ENCODE measurements at regions not wholly inside any gene's neighbourhood (a gene's known extent, or its start where the extent isn't known, plus 50 kb on each side); places are given as distances from the start of the nearest gene placed in this dataset.

GRCh38 chr21:36548866-36549265 lies 68.9 kb upstream of the CLDN14 start:
- DNase-seq (ENCODE audit: low spot score) (no peak), ATAC-seq (no peak)
- Histone ChIP-seq H3K4me3 (no peak overlapping the region), H3K27ac (ENCODE audit: low read depth) (no peak overlapping the region), H3K4me1 (ENCODE audit: insufficient read depth) (peaks cover 14% of the 10 kb centered on the region; the same call in 1 of the 2 replicates), H3K27me3 (ENCODE audit: insufficient read depth) (no peaks in the 10 kb centered on the region), H3K4me2 (no peak overlapping the region), H3K36me3 (ENCODE audit: insufficient read depth) (no peaks in the 10 kb centered on the region), H4K20me1 (replicated peaks; ENCODE audit: insufficient read depth) (no peaks in the 10 kb centered on the region), H3K9me2 (ENCODE audit: insufficient read depth) (0 out of 2 replicates have a peak, but pooled peaks cover 6% of the 10 kb centered on the region), H2AFZ (no peak overlapping the region), H3K79me2 (replicated peaks; ENCODE audit: insufficient read depth) (no peaks in the 10 kb centered on the region), H3F3A (replicated peaks; ENCODE audit: low read depth) (0 out of 2 replicates have a peak, but pooled peaks cover 3% of the 10 kb centered on the region)
- no peaks in the 10 kb centered on the region for H3K9me3 Mint-ChIP-seq
- no peaks in the 10 kb centered on the region for H3K36me3 Mint-ChIP-seq (ENCODE audit: low read depth)
- TF ChIP-seq NANOG (IDR thresholded peaks at IDR 0.05; ENCODE audit: borderline replicate concordance) (no peak), POLR2AphosphoS5 (IDR thresholded peaks at IDR 0.05; ENCODE audit: low read depth) (no peak), EZH2phosphoT487 (IDR thresholded peaks at IDR 0.05; ENCODE audit: unreplicated experiment) (no peak), CREB1 (CRISPR knock-in tag; IDR thresholded peaks at IDR 0.05; ENCODE audit: low read depth) (no peak), EZH2 (IDR thresholded peaks at IDR 0.05; ENCODE audit: low read depth, unreplicated experiment) (no peak), ZNF331 (CRISPR knock-in tag; IDR thresholded peaks at IDR 0.05; ENCODE audit: low read depth) (no peak), CTCF (conservative IDR thresholded peaks at IDR 0.05; ENCODE audit: low read depth in 2 of 2) (no peak), JUNB (IDR thresholded peaks at IDR 0.05; ENCODE audit: unreplicated experiment) (no peak), STAT1 (IDR thresholded peaks at IDR 0.05; ENCODE audit: unreplicated experiment) (no peak), ZNF114 (CRISPR knock-in tag; IDR thresholded peaks at IDR 0.05) (no peak)
- TF ChIP-seq, protein P1, sequence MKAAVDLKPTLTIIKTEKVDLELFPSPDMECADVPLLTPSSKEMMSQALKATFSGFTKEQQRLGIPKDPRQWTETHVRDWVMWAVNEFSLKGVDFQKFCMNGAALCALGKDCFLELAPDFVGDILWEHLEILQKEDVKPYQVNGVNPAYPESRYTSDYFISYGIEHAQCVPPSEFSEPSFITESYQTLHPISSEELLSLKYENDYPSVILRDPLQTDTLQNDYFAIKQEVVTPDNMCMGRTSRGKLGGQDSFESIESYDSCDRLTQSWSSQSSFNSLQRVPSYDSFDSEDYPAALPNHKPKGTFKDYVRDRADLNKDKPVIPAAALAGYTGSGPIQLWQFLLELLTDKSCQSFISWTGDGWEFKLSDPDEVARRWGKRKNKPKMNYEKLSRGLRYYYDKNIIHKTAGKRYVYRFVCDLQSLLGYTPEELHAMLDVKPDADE (IDR thresholded peaks at IDR 0.05), result no peak
- TF ChIP-seq, protein P2, sequence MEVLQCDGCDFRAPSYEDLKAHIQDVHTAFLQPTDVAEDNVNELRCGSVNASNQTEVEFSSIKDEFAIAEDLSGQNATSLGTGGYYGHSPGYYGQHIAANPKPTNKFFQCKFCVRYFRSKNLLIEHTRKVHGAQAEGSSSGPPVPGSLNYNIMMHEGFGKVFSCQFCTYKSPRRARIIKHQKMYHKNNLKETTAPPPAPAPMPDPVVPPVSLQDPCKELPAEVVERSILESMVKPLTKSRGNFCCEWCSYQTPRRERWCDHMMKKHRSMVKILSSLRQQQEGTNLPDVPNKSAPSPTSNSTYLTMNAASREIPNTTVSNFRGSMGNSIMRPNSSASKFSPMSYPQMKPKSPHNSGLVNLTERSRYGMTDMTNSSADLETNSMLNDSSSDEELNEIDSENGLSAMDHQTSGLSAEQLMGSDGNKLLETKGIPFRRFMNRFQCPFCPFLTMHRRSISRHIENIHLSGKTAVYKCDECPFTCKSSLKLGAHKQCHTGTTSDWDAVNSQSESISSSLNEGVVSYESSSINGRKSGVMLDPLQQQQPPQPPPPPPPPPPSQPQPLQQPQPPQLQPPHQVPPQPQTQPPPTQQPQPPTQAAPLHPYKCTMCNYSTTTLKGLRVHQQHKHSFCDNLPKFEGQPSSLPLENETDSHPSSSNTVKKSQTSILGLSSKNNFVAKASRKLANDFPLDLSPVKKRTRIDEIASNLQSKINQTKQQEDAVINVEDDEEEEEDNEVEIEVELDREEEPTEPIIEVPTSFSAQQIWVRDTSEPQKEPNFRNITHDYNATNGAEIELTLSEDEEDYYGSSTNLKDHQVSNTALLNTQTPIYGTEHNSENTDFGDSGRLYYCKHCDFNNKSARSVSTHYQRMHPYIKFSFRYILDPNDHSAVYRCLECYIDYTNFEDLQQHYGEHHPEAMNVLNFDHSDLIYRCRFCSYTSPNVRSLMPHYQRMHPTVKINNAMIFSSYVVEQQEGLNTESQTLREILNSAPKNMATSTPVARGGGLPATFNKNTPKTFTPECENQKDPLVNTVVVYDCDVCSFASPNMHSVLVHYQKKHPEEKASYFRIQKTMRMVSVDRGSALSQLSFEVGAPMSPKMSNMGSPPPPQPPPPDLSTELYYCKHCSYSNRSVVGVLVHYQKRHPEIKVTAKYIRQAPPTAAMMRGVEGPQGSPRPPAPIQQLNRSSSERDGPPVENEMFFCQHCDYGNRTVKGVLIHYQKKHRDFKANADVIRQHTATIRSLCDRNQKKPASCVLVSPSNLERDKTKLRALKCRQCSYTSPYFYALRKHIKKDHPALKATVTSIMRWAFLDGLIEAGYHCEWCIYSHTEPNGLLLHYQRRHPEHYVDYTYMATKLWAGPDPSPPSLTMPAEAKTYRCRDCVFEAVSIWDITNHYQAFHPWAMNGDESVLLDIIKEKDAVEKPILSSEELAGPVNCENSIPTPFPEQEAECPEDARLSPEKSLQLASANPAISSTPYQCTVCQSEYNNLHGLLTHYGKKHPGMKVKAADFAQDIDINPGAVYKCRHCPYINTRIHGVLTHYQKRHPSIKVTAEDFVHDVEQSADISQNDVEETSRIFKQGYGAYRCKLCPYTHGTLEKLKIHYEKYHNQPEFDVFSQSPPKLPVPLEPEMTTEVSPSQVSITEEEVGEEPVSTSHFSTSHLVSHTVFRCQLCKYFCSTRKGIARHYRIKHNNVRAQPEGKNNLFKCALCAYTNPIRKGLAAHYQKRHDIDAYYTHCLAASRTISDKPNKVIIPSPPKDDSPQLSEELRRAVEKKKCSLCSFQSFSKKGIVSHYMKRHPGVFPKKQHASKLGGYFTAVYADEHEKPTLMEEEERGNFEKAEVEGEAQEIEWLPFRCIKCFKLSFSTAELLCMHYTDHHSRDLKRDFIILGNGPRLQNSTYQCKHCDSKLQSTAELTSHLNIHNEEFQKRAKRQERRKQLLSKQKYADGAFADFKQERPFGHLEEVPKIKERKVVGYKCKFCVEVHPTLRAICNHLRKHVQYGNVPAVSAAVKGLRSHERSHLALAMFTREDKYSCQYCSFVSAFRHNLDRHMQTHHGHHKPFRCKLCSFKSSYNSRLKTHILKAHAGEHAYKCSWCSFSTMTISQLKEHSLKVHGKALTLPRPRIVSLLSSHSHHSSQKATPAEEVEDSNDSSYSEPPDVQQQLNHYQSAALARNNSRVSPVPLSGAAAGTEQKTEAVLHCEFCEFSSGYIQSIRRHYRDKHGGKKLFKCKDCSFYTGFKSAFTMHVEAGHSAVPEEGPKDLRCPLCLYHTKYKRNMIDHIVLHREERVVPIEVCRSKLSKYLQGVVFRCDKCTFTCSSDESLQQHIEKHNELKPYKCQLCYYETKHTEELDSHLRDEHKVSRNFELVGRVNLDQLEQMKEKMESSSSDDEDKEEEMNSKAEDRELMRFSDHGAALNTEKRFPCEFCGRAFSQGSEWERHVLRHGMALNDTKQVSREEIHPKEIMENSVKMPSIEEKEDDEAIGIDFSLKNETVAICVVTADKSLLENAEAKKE (CRISPR knock-in tag; IDR thresholded peaks at IDR 0.05), result no peak
- TF ChIP-seq, protein P3, sequence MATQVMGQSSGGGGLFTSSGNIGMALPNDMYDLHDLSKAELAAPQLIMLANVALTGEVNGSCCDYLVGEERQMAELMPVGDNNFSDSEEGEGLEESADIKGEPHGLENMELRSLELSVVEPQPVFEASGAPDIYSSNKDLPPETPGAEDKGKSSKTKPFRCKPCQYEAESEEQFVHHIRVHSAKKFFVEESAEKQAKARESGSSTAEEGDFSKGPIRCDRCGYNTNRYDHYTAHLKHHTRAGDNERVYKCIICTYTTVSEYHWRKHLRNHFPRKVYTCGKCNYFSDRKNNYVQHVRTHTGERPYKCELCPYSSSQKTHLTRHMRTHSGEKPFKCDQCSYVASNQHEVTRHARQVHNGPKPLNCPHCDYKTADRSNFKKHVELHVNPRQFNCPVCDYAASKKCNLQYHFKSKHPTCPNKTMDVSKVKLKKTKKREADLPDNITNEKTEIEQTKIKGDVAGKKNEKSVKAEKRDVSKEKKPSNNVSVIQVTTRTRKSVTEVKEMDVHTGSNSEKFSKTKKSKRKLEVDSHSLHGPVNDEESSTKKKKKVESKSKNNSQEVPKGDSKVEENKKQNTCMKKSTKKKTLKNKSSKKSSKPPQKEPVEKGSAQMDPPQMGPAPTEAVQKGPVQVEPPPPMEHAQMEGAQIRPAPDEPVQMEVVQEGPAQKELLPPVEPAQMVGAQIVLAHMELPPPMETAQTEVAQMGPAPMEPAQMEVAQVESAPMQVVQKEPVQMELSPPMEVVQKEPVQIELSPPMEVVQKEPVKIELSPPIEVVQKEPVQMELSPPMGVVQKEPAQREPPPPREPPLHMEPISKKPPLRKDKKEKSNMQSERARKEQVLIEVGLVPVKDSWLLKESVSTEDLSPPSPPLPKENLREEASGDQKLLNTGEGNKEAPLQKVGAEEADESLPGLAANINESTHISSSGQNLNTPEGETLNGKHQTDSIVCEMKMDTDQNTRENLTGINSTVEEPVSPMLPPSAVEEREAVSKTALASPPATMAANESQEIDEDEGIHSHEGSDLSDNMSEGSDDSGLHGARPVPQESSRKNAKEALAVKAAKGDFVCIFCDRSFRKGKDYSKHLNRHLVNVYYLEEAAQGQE (IDR thresholded peaks at IDR 0.05; ENCODE audit: unreplicated experiment), result no peak
- peaks cover 16% of the 10 kb centered on the region; the same call in 2 of the 3 replicates for H3K4me1 Mint-ChIP-seq
- no peak overlapping the region for H3K27ac Mint-ChIP-seq
- H3K27me3 Mint-ChIP-seq (ENCODE audit: insufficient read depth, low read depth, poor library complexity), result peaks cover 7% of the 10 kb centered on the region
- H3K4me3 Mint-ChIP-seq, result no peak overlapping the region
